Stomach (tissue), 4 donors: ENCODE measurements at regions not wholly inside any gene's neighbourhood (a gene's known extent, or its start where the extent isn't known, plus 50 kb on each side); places are given as distances from the start of the nearest gene placed in this dataset.

Experiments
- POLR2AphosphoS5 ChIP-seq, 3 donors: sonication (generic); formaldehyde crosslinking; IDR thresholded peaks; one replicate each; pipeline ENCODE4 v1.6.1; 2016; ENCODE audit warnings: antibody characterized with exemption in 3 of 3
- TF ChIP-seq, protein P1 (sequence below), 7 experiments: fragments of 450-650 bp in 4 of 7; fragments of 200-600 bp in 3 of 7; sonication (generic) in 3 of 7; IDR thresholded peaks; one replicate each; pipeline ENCODE4 v1.5.1; 2016 to 2019; ENCODE audit warnings: antibody characterized with exemption in 7 of 7, control low read depth in 2 of 7, mild to moderate bottlenecking in 1 of 7

DNA sequence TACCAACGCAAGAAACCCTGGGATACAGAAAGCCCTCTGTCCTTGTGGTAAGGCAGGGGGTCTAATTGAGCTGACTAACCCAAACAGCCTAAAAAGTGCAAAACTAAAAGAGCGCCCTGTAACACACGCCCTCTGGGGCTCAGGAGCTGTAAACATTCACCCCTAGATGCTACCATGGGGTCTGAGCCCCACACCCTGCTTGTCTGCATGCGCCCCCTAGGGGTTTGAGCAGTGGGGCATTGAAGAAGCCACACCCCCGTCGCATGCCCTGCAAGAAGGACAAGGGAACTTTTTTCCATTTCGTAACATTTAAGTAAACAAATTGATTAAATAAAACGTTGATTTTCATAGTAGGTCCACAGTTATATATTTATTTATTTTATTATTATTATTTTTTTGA is 616.9 kb upstream of the MAN1A1 start:
- TF ChIP-seq, protein P1, sequence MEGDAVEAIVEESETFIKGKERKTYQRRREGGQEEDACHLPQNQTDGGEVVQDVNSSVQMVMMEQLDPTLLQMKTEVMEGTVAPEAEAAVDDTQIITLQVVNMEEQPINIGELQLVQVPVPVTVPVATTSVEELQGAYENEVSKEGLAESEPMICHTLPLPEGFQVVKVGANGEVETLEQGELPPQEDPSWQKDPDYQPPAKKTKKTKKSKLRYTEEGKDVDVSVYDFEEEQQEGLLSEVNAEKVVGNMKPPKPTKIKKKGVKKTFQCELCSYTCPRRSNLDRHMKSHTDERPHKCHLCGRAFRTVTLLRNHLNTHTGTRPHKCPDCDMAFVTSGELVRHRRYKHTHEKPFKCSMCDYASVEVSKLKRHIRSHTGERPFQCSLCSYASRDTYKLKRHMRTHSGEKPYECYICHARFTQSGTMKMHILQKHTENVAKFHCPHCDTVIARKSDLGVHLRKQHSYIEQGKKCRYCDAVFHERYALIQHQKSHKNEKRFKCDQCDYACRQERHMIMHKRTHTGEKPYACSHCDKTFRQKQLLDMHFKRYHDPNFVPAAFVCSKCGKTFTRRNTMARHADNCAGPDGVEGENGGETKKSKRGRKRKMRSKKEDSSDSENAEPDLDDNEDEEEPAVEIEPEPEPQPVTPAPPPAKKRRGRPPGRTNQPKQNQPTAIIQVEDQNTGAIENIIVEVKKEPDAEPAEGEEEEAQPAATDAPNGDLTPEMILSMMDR (IDR thresholded peaks at IDR 0.05): no peak
- TF ChIP-seq POLR2AphosphoS5 (IDR thresholded peaks at IDR 0.05): no peak
